K562 (cell line): ENCODE measurements at regions not wholly inside any gene's neighbourhood (a gene's known extent, or its start where the extent isn't known, plus 50 kb on each side); places are given as distances from the start of the nearest gene placed in this dataset.

Experiments used
- ATAC-seq: fragments of 200-7000 bp; cut with Tn5 transposase; 3 replicates; pipeline ENCODE4 v1.9.1; 2020; ENCODE audit warnings: moderate library complexity
- BruUV-seq: library from RNA; stranded (reverse); fragments of 400-500 nt; replicated peaks from 2 replicates; lab custom pipeline; 2021; lab: Mats Ljungman, UMichigan
- CTCF ChIA-PET: fragments of 300-600 bp; formaldehyde crosslinking; extraction: SDS; loops from one replicate; lab custom pipeline; 2021; ENCODE audit warnings: low intra/inter-chr PET ratio; lab: Yijun Ruan, JAX
- POLR2A ChIA-PET: fragments of 300-600, 350-650 bp; sonication (Branson Sonifier 250); formaldehyde crosslinking; extraction: SDS; loops from one replicate; lab custom pipeline; 2021; ENCODE audit warnings: antibody characterized with exemption, inconsistent platforms; lab: Yijun Ruan, JAX
- DNase-seq, 4 experiments: peaks; one replicate each; pipeline versions ENCODE4 v3.0.0 to v3.0.0-alpha.2; 2011 to 2018; ENCODE audit warnings: low spot score in 3 of 4, mixed read lengths in 3 of 4; ENCODE audit errors: extremely low read depth in 1 of 4
- FAIRE-seq: peaks from 2 replicates; lab custom pipeline; 2011; peaks lifted over from hg19 to GRCh38; lab: Jason Lieb, UNC
- H2AFZ ChIP-seq: 2 replicates; pipeline ENCODE4 v1.6.0; 2011; ENCODE audit warnings: low read depth, low read length, control low read depth, inconsistent platforms
- H3K27ac ChIP-seq: fragments of 200-600 bp; 3 replicates; pipeline ENCODE4 v1.8.0; 2011; ENCODE audit warnings: low read depth, mild to moderate bottlenecking, control low read depth, inconsistent platforms, low read length, moderate library complexity, mixed read lengths; ENCODE audit errors: extremely low read depth
- H3K27me3 ChIP-seq, 2 experiments: fragments of 300-600 bp in 1 of 2; 2 replicates in 1 of 2; 3 replicates in 1 of 2; pipeline versions ENCODE4 v1.6.0 to v1.8.0; 2011; ENCODE audit warnings: inconsistent platforms in 2 of 2, low read length in 2 of 2, mild to moderate bottlenecking in 1 of 2, mixed read lengths in 1 of 2, moderate library complexity in 1 of 2; ENCODE audit not compliant: control insufficient read depth in 2 of 2, insufficient read depth in 2 of 2
- H3K36me3 ChIP-seq: fragments of 300-600 bp; 3 replicates; pipeline ENCODE4 v1.8.0; 2011; ENCODE audit warnings: mild to moderate bottlenecking, low read length, inconsistent platforms; ENCODE audit not compliant: control insufficient read depth, insufficient read depth
- H3K4me1 ChIP-seq, 2 experiments: fragments of 200-600 bp in 1 of 2; replicated peaks in 1 of 2; 2 replicates in 1 of 2; 3 replicates in 1 of 2; pipeline versions ENCODE4 v1.5.1 to v1.8.0; 2011; ENCODE audit warnings: inconsistent platforms in 2 of 2, low read length in 2 of 2, mild to moderate bottlenecking in 1 of 2, mixed read lengths in 1 of 2, moderate library complexity in 1 of 2; ENCODE audit not compliant: control insufficient read depth in 2 of 2, insufficient read depth in 2 of 2
- H3K4me2 ChIP-seq: 2 replicates; pipeline ENCODE4 v1.6.1; 2011; ENCODE audit warnings: low read length, control low read depth, inconsistent platforms, mixed read lengths; ENCODE audit not compliant: insufficient read depth
- H3K4me3 ChIP-seq: fragments of 200-600 bp; sonication (generic), shearing (Covaris generic); 2 replicates; pipeline ENCODE4 v1.5.1; 2016; ENCODE audit warnings: control low read depth, inconsistent platforms
- H3K79me2 ChIP-seq: fragments of 200-600 bp; 3 replicates; pipeline ENCODE4 v1.8.0; 2011; ENCODE audit warnings: low read length, inconsistent platforms; ENCODE audit not compliant: control insufficient read depth, insufficient read depth
- H3K9ac ChIP-seq, 2 experiments: 2 replicates each; pipeline versions ENCODE4 v1.6.0 to v1.6.1; 2011; ENCODE audit warnings: low read depth in 2 of 2, low read length in 2 of 2, control low read depth in 1 of 2, inconsistent platforms in 1 of 2, mild to moderate bottlenecking in 1 of 2, mixed read lengths in 1 of 2; ENCODE audit not compliant: insufficient read depth in 1 of 2
- H3K9me1 ChIP-seq: one replicate; pipeline ENCODE4 v1.6.0; 2011; ENCODE audit warnings: inconsistent platforms, mild to moderate bottlenecking, low read length, moderate library complexity; ENCODE audit not compliant: control insufficient read depth, insufficient read depth
- H3K9me3 ChIP-seq: replicated peaks from 2 replicates; pipeline ENCODE4 v1.5.1; 2011; ENCODE audit warnings: low read depth, low read length, inconsistent platforms; ENCODE audit not compliant: control insufficient read depth, insufficient read depth
- H4K20me1 ChIP-seq: replicated peaks from 2 replicates; pipeline ENCODE4 v1.6.1; 2011; ENCODE audit warnings: low read length, inconsistent platforms, mixed read lengths; ENCODE audit not compliant: control insufficient read depth, insufficient read depth
- HIVEP1 ChIP-seq: fragments of 250-450 bp; sonication (Bioruptor Pico); IDR thresholded peaks from 2 replicates; pipeline ENCODE4 v1.4.0; 2020; ENCODE audit warnings: mild to moderate bottlenecking
- IRF1 ChIP-seq: sonication (generic); formaldehyde crosslinking; IDR thresholded peaks from 2 replicates; pipeline ENCODE4 v1.8.0; 2022; ENCODE audit warnings: missing genetic modification reagents, mild to moderate bottlenecking, borderline replicate concordance
- MCM3 ChIP-seq: fragments of 450-650 bp; IDR thresholded peaks from 2 replicates; pipeline ENCODE4 v1.6.1; 2016
- MCM7 ChIP-seq, 2 experiments: fragments of 450-650 bp; IDR thresholded peaks; 2 replicates each; pipeline ENCODE4 v1.6.1; 2016 to 2018
- MEF2A ChIP-seq: IDR thresholded peaks from 2 replicates; pipeline ENCODE4 v1.6.1; 2011; ENCODE audit warnings: low read depth, mild to moderate bottlenecking, low read length, moderate library complexity; ENCODE audit not compliant: control insufficient read depth
- RFX7 ChIP-seq: fragments of 250-450 bp; sonication (Bioruptor Pico); IDR thresholded peaks from 2 replicates; pipeline ENCODE4 v1.5.1; 2021; ENCODE audit warnings: mild to moderate bottlenecking
- SREBF2 ChIP-seq: sonication (generic); formaldehyde crosslinking; IDR thresholded peaks from 2 replicates; pipeline ENCODE4 v1.4.0; 2020; ENCODE audit warnings: mild to moderate bottlenecking, missing genetic modification reagents
- ZBTB26 ChIP-seq: fragments of 450-650 bp; formaldehyde crosslinking; IDR thresholded peaks from 2 replicates; pipeline ENCODE4 v1.4.0; 2022; ENCODE audit warnings: missing genetic modification characterization
- ZBTB9 ChIP-seq: fragments of 450-650 bp; formaldehyde crosslinking; IDR thresholded peaks from 2 replicates; pipeline ENCODE4 v1.4.0; 2020; ENCODE audit warnings: mild to moderate bottlenecking, moderate library complexity
- ZFX ChIP-seq: sonication (generic); formaldehyde crosslinking; IDR thresholded peaks from 2 replicates; pipeline ENCODE4 v1.8.0; 2022; ENCODE audit warnings: mild to moderate bottlenecking, missing genetic modification reagents, moderate library complexity
- ZNF280B ChIP-seq: fragments of 250-450 bp; sonication (Bioruptor Pico); IDR thresholded peaks from 2 replicates; pipeline ENCODE4 v1.5.1; 2021; ENCODE audit warnings: mild to moderate bottlenecking
- ZNF655 ChIP-seq: fragments of 250-450 bp; sonication (Bioruptor Pico); IDR thresholded peaks from 2 replicates; pipeline ENCODE4 v1.5.0; 2021
- WGBS: fragments of 100-300 bp; shearing (Covaris generic); methylation state at CpG from one replicate; pipeline ENCODE4 v1.1.6; 2016; ENCODE audit warnings: low coverage, mixed read lengths; ENCODE audit not compliant: insufficient coverage; ENCODE audit errors: missing lambda C conversion rate; 5-methylcytosine and 5-hydroxymethylcytosine counted together
- in situ Hi-C: fragments of 300-500 bp; cut with MboI; formaldehyde crosslinking; loops from 4 replicates; pipeline ENCODE4 v1.15.0; 2018; ENCODE audit warnings: inconsistent platforms, mixed read lengths
- intact Hi-C: fragments of 100-400 bp; cut with micrococcal nuclease; formaldehyde crosslinking; loops from 2 replicates; pipeline ENCODE4 v1.14.2; 2022

DNA sequence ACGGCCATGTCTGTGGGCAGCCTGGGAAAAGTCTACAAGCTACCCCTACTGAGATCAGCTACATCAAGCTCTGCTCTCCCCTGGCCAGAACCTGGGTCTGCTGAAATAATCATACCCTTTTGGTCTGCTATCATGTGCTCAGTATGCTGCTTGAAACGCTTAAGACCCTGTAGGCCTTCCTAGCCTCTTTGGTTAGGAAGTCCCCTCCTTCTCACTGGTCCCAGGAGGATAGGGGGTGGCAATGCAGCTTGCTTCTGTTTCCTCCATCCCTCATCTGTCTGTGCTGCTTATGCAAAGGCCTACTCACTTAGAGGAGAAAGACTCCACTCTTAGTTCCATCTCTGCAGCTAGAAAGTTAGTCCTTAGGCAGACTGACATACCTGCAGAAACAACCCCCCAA is 118.2 kb upstream of the RASGRP1 start (continued):
- no peak for TF ChIP-seq ZBTB9
- TF ChIP-seq MCM7 (IDR thresholded peaks at IDR 0.05) = no peak
- TF ChIP-seq ZNF655 = no peak
- no peak for TF ChIP-seq RFX7 (CRISPR knock-in tag)
- TF ChIP-seq, all 486 proteins: peak for 0

DNA sequence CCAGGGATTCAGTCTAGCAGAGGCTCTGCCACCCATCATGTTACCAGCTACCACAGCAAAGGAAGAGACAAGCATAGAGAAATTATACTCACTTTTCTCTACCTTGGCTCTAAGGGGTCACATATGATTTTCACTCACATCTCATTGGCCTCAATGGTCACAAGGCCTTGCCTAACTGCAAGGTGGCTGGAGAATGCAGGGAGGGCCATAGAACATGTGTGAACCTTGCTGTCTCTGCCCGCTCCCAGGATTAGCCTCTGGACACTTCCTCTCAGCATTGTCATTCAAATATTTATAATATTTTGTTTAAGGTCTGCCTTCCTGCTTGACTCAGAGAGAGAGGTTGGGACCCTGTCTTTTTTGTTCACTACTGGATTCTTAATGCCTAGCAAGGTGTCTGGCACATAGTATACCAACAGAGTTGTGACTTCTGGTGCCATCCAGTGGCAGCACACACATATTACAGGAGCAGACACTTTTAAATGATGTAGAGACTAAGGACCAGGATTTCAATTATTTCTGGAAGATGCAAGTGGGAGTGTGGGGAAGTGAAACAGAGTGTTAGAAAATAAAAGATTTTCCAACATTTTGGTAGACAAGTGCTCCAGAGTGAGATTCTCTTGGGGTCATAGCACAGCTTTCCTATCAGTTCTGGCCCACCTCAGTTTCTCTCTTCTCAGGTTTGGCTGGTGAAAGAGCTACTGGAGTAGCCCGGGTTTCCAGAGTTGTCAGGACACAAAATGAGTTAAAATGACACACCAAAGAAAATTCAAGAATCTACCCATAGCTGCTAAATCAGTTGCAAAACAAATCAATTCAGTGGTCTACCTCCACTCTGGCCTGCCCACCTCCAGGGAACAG is 119.0 kb upstream of the RASGRP1 start:
- ATAC-seq (peak; percentile 88), DNase-seq (peak; percentile 28 to 62 (median 32)), FAIRE-seq (peak; percentile 82)
- H3K9me1 ChIP-seq = no peaks in the 10 kb centered on the region
- no peak overlapping the region for H3K4me2 ChIP-seq
- H4K20me1 ChIP-seq = no peaks in the 10 kb centered on the region
- in situ Hi-C loops = no loop called here
- H3K27ac ChIP-seq = no peak overlapping the region
- H3K79me2 ChIP-seq = no peaks in the 10 kb centered on the region
- H3K27me3 ChIP-seq = peaks cover 0 to 2% of the 10 kb centered on the region in 2 experiments; a peak in 1 of 5 replicates
- no peak overlapping the region for H3K4me3 ChIP-seq
- no peaks in the 10 kb centered on the region for H3K36me3 ChIP-seq
- H3K4me1 ChIP-seq = no peaks in the 10 kb centered on the region
- H3K9me3 ChIP-seq = no peaks in the 10 kb centered on the region; the same call in 1 of the 2 replicates
- intact Hi-C loops = loop anchor here (1.0 to 5.0 kb wide), 4 partner anchors 41 to 246 kb away; partner anchors contain the start of gene RASGRP1
- no peak overlapping the region for H3K9ac ChIP-seq
- CTCF ChIA-PET = interaction anchor here (0.7 to 1.2 kb wide), 4 partner anchors 119 to 688 kb away, joined by 3 to 6 read pairs (median 4); partner anchors contain the start of gene RASGRP1
- 23% methylated on average over 2 of the region's 2 CpGs for WGBS
- POLR2A ChIA-PET = interaction anchor here (1.4 kb wide), 1 partner anchor 243 kb away, joined by 4 read pairs; no protein-coding TSS in a partner anchor
- BruUV-seq = no TSS peak
- H2AFZ ChIP-seq = no peak overlapping the region
- TF ChIP-seq IRF1 (CRISPR knock-in tag) (no peak), MCM3 (no peak), MEF2A (no peak), ZNF655 (no peak), HIVEP1 (no peak), ZNF280B (no peak), ZBTB26 (CRISPR knock-in tag) (no peak), SREBF2 (CRISPR knock-in tag) (no peak), ZFX (CRISPR knock-in tag) (no peak)
